ENCODE measurements at regions not wholly inside any gene's neighbourhood (a gene's known extent, or its start where the extent isn't known, plus 50 kb on each side); places are given as distances from the start of the nearest gene placed in this dataset.

GRCh38 chr2:145484448-145485097, 964.7 kb upstream of the ZEB2 start:
- no peaks in the 10 kb centered on the region for H3K36me3 Mint-ChIP-seq (ENCODE audit: insufficient read depth)
- no peaks in the 10 kb centered on the region for H3K27me3 Mint-ChIP-seq (ENCODE audit: low read depth)
- DNase-seq = no peak
- H3K4me1 Mint-ChIP-seq (ENCODE audit: low read depth) = no peaks in the 10 kb centered on the region
- no peaks in the 10 kb centered on the region for H3K9me3 Mint-ChIP-seq
- ATAC-seq = no peak
- H3K4me3 Mint-ChIP-seq = no peak overlapping the region

GRCh38 chr2:145483854-145484253, 963.9 kb upstream of the ZEB2 start:
- no peak for DNase-seq
- no peak for ATAC-seq
- H3K27me3 Mint-ChIP-seq (ENCODE audit: low read depth) = no peaks in the 10 kb centered on the region
- no peaks in the 10 kb centered on the region for H3K9me3 Mint-ChIP-seq
- H3K4me1 Mint-ChIP-seq (ENCODE audit: low read depth) = no peaks in the 10 kb centered on the region
- no peak overlapping the region for H3K4me3 Mint-ChIP-seq
- no peaks in the 10 kb centered on the region for H3K36me3 Mint-ChIP-seq (ENCODE audit: insufficient read depth)

GRCh38 chr2:145481334-145481922, 961.5 kb upstream of the ZEB2 start:
- no peaks in the 10 kb centered on the region for H3K27me3 Mint-ChIP-seq (ENCODE audit: low read depth)
- H3K4me3 Mint-ChIP-seq = no peak overlapping the region
- ATAC-seq = no peak
- no peak for DNase-seq
- H3K4me1 Mint-ChIP-seq (ENCODE audit: low read depth) = no peaks in the 10 kb centered on the region
- H3K9me3 Mint-ChIP-seq = no peaks in the 10 kb centered on the region
- H3K36me3 Mint-ChIP-seq (ENCODE audit: insufficient read depth) = no peaks in the 10 kb centered on the region

- Mint-ChIP-seq H3K9me3 (peaks cover 3% of the 10 kb centered on the region), H3K4me3 (no peak overlapping the region)
- ATAC-seq = no peak
These were observed 944.9 kb upstream of the ZEB2 start for GRCh38 chr2:145464866-145465265.

GRCh38 chr2:145460112-145460511, 940.2 kb upstream of the ZEB2 start:
- Mint-ChIP-seq H3K36me3 (ENCODE audit: insufficient read depth) (no peaks in the 10 kb centered on the region), H3K4me3 (no peak overlapping the region)
- no peak for ATAC-seq

More at GRCh38 chr2:145464866-145465265, 944.9 kb upstream of the ZEB2 start:
- Mint-ChIP-seq H3K27me3 (ENCODE audit: low read depth) (no peaks in the 10 kb centered on the region), H3K4me1 (ENCODE audit: low read depth) (no peaks in the 10 kb centered on the region), H3K36me3 (ENCODE audit: insufficient read depth) (no peaks in the 10 kb centered on the region)
- no peak for DNase-seq

GRCh38 chr2:145431181-145431951, 911.4 kb upstream of the ZEB2 start:
- no peaks in the 10 kb centered on the region for H3K9me3 Mint-ChIP-seq
- DNase-seq = no peak
- no peak overlapping the region for H3K4me3 Mint-ChIP-seq
- no peaks in the 10 kb centered on the region for H3K36me3 Mint-ChIP-seq (ENCODE audit: insufficient read depth)
- ATAC-seq = no peak
- no peaks in the 10 kb centered on the region for H3K4me1 Mint-ChIP-seq (ENCODE audit: low read depth)
- no peaks in the 10 kb centered on the region for H3K27me3 Mint-ChIP-seq (ENCODE audit: low read depth)

More at GRCh38 chr2:145460112-145460511, 940.2 kb upstream of the ZEB2 start:
- Mint-ChIP-seq H3K9me3 (peaks cover 3% of the 10 kb centered on the region), H3K27me3 (ENCODE audit: low read depth) (no peaks in the 10 kb centered on the region), H3K4me1 (ENCODE audit: low read depth) (no peaks in the 10 kb centered on the region)
- DNase-seq = no peak

- Mint-ChIP-seq H3K27me3 (ENCODE audit: low read depth) (no peaks in the 10 kb centered on the region), H3K4me3 (no peak overlapping the region), H3K9me3 (peaks cover 30% of the 10 kb centered on the region), H3K4me1 (ENCODE audit: low read depth) (no peaks in the 10 kb centered on the region), H3K36me3 (ENCODE audit: insufficient read depth) (no peaks in the 10 kb centered on the region)
- DNase-seq (no peak), ATAC-seq (no peak)
These were observed 903.9 kb upstream of the ZEB2 start for GRCh38 chr2:145423809-145424208.

GRCh38 chr2:145422576-145422975, 902.7 kb upstream of the ZEB2 start:
- DNase-seq (no peak), ATAC-seq (no peak)
- Mint-ChIP-seq H3K36me3 (ENCODE audit: insufficient read depth) (no peaks in the 10 kb centered on the region), H3K4me1 (ENCODE audit: low read depth) (no peaks in the 10 kb centered on the region), H3K4me3 (no peak overlapping the region), H3K9me3 (peaks cover 30% of the 10 kb centered on the region), H3K27me3 (ENCODE audit: low read depth) (no peaks in the 10 kb centered on the region)

- no peaks in the 10 kb centered on the region for H3K27me3 Mint-ChIP-seq (ENCODE audit: low read depth)
- peaks cover 30% of the 10 kb centered on the region for H3K9me3 Mint-ChIP-seq
- no peak for ATAC-seq
- no peak overlapping the region for H3K4me3 Mint-ChIP-seq
- no peaks in the 10 kb centered on the region for H3K36me3 Mint-ChIP-seq (ENCODE audit: insufficient read depth)
- no peak for DNase-seq
- H3K4me1 Mint-ChIP-seq (ENCODE audit: low read depth) = no peaks in the 10 kb centered on the region
These were observed 901.9 kb upstream of the ZEB2 start for GRCh38 chr2:145421841-145422240.

- Mint-ChIP-seq H3K36me3 (ENCODE audit: insufficient read depth) (no peaks in the 10 kb centered on the region), H3K4me3 (no peak overlapping the region), H3K9me3 (peaks cover 11% of the 10 kb centered on the region), H3K4me1 (ENCODE audit: low read depth) (peaks cover under 1% of the 10 kb centered on the region), H3K27me3 (ENCODE audit: low read depth) (no peaks in the 10 kb centered on the region)
- no peak for DNase-seq
- ATAC-seq = no peak
These were observed 896.7 kb upstream of the ZEB2 start for GRCh38 chr2:145416640-145417039.

- H3K9me3 Mint-ChIP-seq = peaks cover 4% of the 10 kb centered on the region
- ATAC-seq (no peak), DNase-seq (no peak)
- peaks cover 11% of the 10 kb centered on the region for H3K4me1 Mint-ChIP-seq (ENCODE audit: low read depth)
- no peaks in the 10 kb centered on the region for H3K36me3 Mint-ChIP-seq (ENCODE audit: insufficient read depth)
- no peaks in the 10 kb centered on the region for H3K27me3 Mint-ChIP-seq (ENCODE audit: low read depth)
- H3K4me3 Mint-ChIP-seq = no peak overlapping the region
These were observed 895.2 kb upstream of the ZEB2 start for GRCh38 chr2:145415151-145415550.

- ATAC-seq = no peak
- no peaks in the 10 kb centered on the region for H3K27me3 Mint-ChIP-seq (ENCODE audit: low read depth)
- no peaks in the 10 kb centered on the region for H3K36me3 Mint-ChIP-seq (ENCODE audit: insufficient read depth)
- peaks cover 4% of the 10 kb centered on the region for H3K9me3 Mint-ChIP-seq
- no peak for DNase-seq
- H3K4me3 Mint-ChIP-seq = no peak overlapping the region
- peaks cover 11% of the 10 kb centered on the region for H3K4me1 Mint-ChIP-seq (ENCODE audit: low read depth)
These were observed 893.5 kb upstream of the ZEB2 start for GRCh38 chr2:145413261-145414030.

- Mint-ChIP-seq H3K4me1 (ENCODE audit: low read depth) (peaks cover 11% of the 10 kb centered on the region), H3K36me3 (ENCODE audit: insufficient read depth) (no peaks in the 10 kb centered on the region), H3K27me3 (ENCODE audit: low read depth) (no peaks in the 10 kb centered on the region), H3K9me3 (peaks cover 4% of the 10 kb centered on the region), H3K4me3 (no peak overlapping the region)
- ATAC-seq = no peak
- DNase-seq = no peak
These were observed 892.2 kb upstream of the ZEB2 start for GRCh38 chr2:145412155-145412554.

- peaks cover 11% of the 10 kb centered on the region for H3K4me1 Mint-ChIP-seq (ENCODE audit: low read depth)
- no peaks in the 10 kb centered on the region for H3K27me3 Mint-ChIP-seq (ENCODE audit: low read depth)
- no peak for DNase-seq
- H3K36me3 Mint-ChIP-seq (ENCODE audit: insufficient read depth) = no peaks in the 10 kb centered on the region
- no peak overlapping the region for H3K4me3 Mint-ChIP-seq
- peak; percentile 65 to 73 for ATAC-seq
- peaks cover 4% of the 10 kb centered on the region for H3K9me3 Mint-ChIP-seq
These were observed 891.6 kb upstream of the ZEB2 start for GRCh38 chr2:145411493-145411892.
